ENCODE measurements at regions not wholly inside any gene's neighbourhood (a gene's known extent, or its start where the extent isn't known, plus 50 kb on each side); places are given as distances from the start of the nearest gene placed in this dataset.
A peak's percentile ranks its signal among the peaks of the same experiment; 100 is the strongest.
"Not testable (repeated sequence)": the region's sequence is repeated elsewhere in the genome, so short reads cannot be mapped to it uniquely, and the experiment has no call there.

DNA sequence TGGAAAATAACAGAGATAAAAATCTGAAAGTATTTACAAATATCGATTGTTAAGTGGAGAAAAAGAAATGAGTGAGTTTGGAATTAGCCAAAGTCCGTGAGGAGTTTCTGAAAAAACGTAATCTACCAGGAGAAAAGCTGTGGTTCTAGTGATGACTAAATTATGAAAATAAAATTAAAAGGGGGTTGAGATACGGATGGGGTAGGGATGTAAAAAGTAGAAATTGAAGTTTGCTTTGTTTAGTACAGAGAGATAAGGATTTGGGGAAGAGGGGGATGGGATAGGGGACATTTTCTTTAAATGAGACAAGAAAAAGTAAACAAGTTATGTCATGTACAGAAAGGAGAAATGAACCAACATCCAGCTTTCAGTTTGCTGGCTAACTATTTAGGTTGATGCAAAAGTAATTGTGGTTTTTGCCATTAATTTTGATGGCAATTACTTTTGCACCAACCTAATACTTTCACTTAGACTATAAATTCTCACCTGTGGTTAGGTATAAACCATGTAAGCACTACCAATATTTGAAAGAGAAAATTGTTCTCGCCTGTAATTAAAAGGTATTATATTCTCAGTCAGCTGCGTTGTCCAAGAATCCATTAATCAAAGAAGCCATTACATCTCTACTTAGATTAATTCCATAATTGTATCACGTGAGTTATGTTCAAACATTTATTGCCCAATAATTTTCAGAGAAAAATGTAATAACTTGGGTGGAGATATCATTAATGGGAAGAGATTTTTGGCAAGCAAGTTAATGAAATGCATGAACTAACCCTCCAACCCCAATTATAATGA, 143.0 kb upstream of the NRP1 start:
- Histone ChIP-seq H4K8ac (ENCODE audit: low read length) (no peak overlapping the region), H4K91ac (ENCODE audit: low read length) (no peak overlapping the region), H2AK5ac (ENCODE audit: low read length, severe bottlenecking) (no peak overlapping the region), H3K9me3 (ENCODE audit: control insufficient read depth, low read length) (no peaks in the 10 kb centered on the region), H3K4ac (ENCODE audit: low read depth in 1 of 2, low read length in 2 of 2) (no peak overlapping the region), H3K14ac (ENCODE audit: low read length in 2 of 2) (no peak overlapping the region), H3K27ac (ENCODE audit: low read length, poor library complexity, severe bottlenecking) (no peak overlapping the region), H3K27me3 (ENCODE audit: control insufficient read depth in 1 of 2, insufficient read depth in 1 of 2, low read length in 2 of 2) (no peaks in the 10 kb centered on the region), H3K18ac (ENCODE audit: low read depth in 1 of 2, low read length in 2 of 2) (no peak overlapping the region), H2BK12ac (ENCODE audit: low read length in 2 of 2) (no peak overlapping the region), H3K4me3 (ENCODE audit: insufficient read depth in 1 of 2, low read depth in 1 of 2, low read length in 2 of 2) (no peak overlapping the region), H3K23ac (ENCODE audit: low read length in 2 of 2) (no peak overlapping the region), H3K79me1 (replicated peaks; ENCODE audit: low read length, poor library complexity, severe bottlenecking) (no peaks in the 10 kb centered on the region), H3K4me1 (ENCODE audit: control insufficient read depth, insufficient read depth, low read depth, low read length) (no peaks in the 10 kb centered on the region), H2AFZ (ENCODE audit: low read depth, low read length) (no peak overlapping the region), H2BK5ac (ENCODE audit: low read depth, low read length, poor library complexity, severe bottlenecking) (no peak overlapping the region), H2BK120ac (ENCODE audit: low read depth, low read length) (no peak overlapping the region), H2BK15ac (ENCODE audit: low read depth, poor library complexity, severe bottlenecking) (no peak overlapping the region), H3K9ac (ENCODE audit: low read length) (no peak overlapping the region), H3K36me3 (ENCODE audit: control insufficient read depth in 1 of 2, insufficient read depth in 2 of 2, low read depth in 1 of 2, low read length in 2 of 2) (no peaks in the 10 kb centered on the region), H3K4me2 (ENCODE audit: low read length, poor library complexity, severe bottlenecking) (no peak overlapping the region)
- 82% methylated on average over 5 of the region's 7 CpGs for WGBS
- DNase-seq = no peak

DNA sequence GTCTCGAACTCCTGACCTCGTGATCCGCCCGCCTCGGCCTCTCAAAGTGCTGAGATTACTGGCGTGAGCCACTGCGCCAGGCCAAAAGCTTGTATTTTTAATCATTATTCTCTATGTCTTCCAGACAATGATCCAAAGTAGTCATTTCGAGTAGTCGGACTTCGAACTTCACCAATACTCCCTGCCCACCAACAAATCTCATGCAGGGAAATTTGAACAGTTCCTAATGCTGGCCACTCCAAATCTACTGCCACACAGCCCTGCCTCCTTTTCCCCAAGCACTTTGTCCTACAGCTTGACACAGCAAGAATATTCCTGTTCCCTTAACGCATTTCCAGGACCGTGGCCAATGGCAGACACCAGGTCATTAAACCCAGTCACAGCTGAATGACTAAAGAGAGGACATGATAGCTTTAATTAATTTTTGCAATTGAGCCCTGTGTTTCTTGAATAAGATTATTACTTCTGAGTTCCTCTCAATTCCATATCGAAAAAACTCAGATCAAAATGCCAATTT, 142.3 kb upstream of the NRP1 start:
- Histone ChIP-seq H2BK5ac (ENCODE audit: low read depth, low read length, poor library complexity, severe bottlenecking) (no peak overlapping the region), H2BK15ac (ENCODE audit: low read depth, poor library complexity, severe bottlenecking) (no peak overlapping the region), H4K8ac (ENCODE audit: low read length) (no peak overlapping the region), H3K4me1 (ENCODE audit: control insufficient read depth, insufficient read depth, low read depth, low read length) (no peaks in the 10 kb centered on the region), H4K91ac (ENCODE audit: low read length) (no peak overlapping the region), H2BK12ac (ENCODE audit: low read length in 2 of 2) (no peak overlapping the region), H3K27ac (ENCODE audit: low read length, poor library complexity, severe bottlenecking) (no peak overlapping the region), H3K14ac (ENCODE audit: low read length in 2 of 2) (peak overlapping the region in 1 of 2 experiments; percentile 51), H2AFZ (ENCODE audit: low read depth, low read length) (no peak overlapping the region), H2BK120ac (ENCODE audit: low read depth, low read length) (no peak overlapping the region), H3K4ac (ENCODE audit: low read depth in 1 of 2, low read length in 2 of 2) (no peak overlapping the region), H3K4me2 (ENCODE audit: low read length, poor library complexity, severe bottlenecking) (no peak overlapping the region), H2AK5ac (ENCODE audit: low read length, severe bottlenecking) (no peak overlapping the region), H3K9me3 (ENCODE audit: control insufficient read depth, low read length) (no peaks in the 10 kb centered on the region), H3K27me3 (ENCODE audit: control insufficient read depth in 1 of 2, insufficient read depth in 1 of 2, low read length in 2 of 2) (no peaks in the 10 kb centered on the region), H3K23ac (ENCODE audit: low read length in 2 of 2) (no peak overlapping the region), H3K9ac (ENCODE audit: low read length) (no peak overlapping the region), H3K36me3 (ENCODE audit: control insufficient read depth in 1 of 2, insufficient read depth in 2 of 2, low read depth in 1 of 2, low read length in 2 of 2) (no peaks in the 10 kb centered on the region), H3K18ac (ENCODE audit: low read depth in 1 of 2, low read length in 2 of 2) (no peak overlapping the region), H3K79me1 (replicated peaks; ENCODE audit: low read length, poor library complexity, severe bottlenecking) (no peaks in the 10 kb centered on the region), H3K4me3 (ENCODE audit: insufficient read depth in 1 of 2, low read depth in 1 of 2, low read length in 2 of 2) (no peak overlapping the region)
- WGBS = 96% methylated on average over 12 of the region's 13 CpGs
- DNase-seq = no peak

DNA sequence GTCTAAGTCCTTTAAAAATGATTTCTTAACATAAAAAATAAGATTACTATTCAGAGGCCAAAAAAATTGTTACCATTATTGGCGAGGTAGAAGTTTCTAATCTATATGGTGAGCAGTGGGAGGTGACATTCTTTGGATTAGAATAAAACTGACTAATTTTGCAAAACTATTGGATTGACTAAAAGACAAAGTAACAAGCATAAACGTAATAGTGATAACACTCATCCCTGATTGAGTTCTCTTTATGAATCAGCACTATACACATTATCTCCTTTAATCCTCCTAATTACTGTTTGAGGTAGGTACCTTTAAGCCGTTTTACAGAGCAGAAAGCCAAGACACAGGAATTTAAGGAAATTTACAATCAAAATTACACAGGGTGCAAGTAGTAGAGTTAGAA, 139.2 kb upstream of the NRP1 start:
- no peak overlapping the region for H2BK15ac ChIP-seq (ENCODE audit: low read depth, poor library complexity, severe bottlenecking)
- no peak overlapping the region for H3K18ac ChIP-seq (ENCODE audit: low read depth in 1 of 2, low read length in 2 of 2)
- H3K4me2 ChIP-seq (ENCODE audit: low read length, poor library complexity, severe bottlenecking) = no peak overlapping the region
- H3K4ac ChIP-seq (ENCODE audit: low read depth in 1 of 2, low read length in 2 of 2) = no peak overlapping the region
- H4K8ac ChIP-seq (ENCODE audit: low read length) = no peak overlapping the region
- no peak overlapping the region for H3K9ac ChIP-seq (ENCODE audit: low read length)
- H3K9me3 ChIP-seq (ENCODE audit: control insufficient read depth, low read length) = no peaks in the 10 kb centered on the region
- H3K79me1 ChIP-seq (replicated peaks; ENCODE audit: low read length, poor library complexity, severe bottlenecking) = no peaks in the 10 kb centered on the region
- no peak overlapping the region for H2BK5ac ChIP-seq (ENCODE audit: low read depth, low read length, poor library complexity, severe bottlenecking)
- H4K91ac ChIP-seq (ENCODE audit: low read length) = no peak overlapping the region
- no peaks in the 10 kb centered on the region for H3K36me3 ChIP-seq (ENCODE audit: control insufficient read depth in 1 of 2, insufficient read depth in 2 of 2, low read depth in 1 of 2, low read length in 2 of 2)
- no peak overlapping the region for H2AFZ ChIP-seq (ENCODE audit: low read depth, low read length)
- H2AK5ac ChIP-seq (ENCODE audit: low read length, severe bottlenecking) = no peak overlapping the region
- no peak overlapping the region for H3K27ac ChIP-seq (ENCODE audit: low read length, poor library complexity, severe bottlenecking)
- DNase-seq = no peak
- no peak overlapping the region for H3K4me3 ChIP-seq (ENCODE audit: insufficient read depth in 1 of 2, low read depth in 1 of 2, low read length in 2 of 2)
- H3K14ac ChIP-seq (ENCODE audit: low read length in 2 of 2) = no peak overlapping the region
- H2BK12ac ChIP-seq (ENCODE audit: low read length in 2 of 2) = no peak overlapping the region
- H2BK120ac ChIP-seq (ENCODE audit: low read depth, low read length) = no peak overlapping the region
- H3K4me1 ChIP-seq (ENCODE audit: control insufficient read depth, insufficient read depth, low read depth, low read length) = no peaks in the 10 kb centered on the region
- no peak overlapping the region for H3K23ac ChIP-seq (ENCODE audit: low read length in 2 of 2)
- no peaks in the 10 kb centered on the region for H3K27me3 ChIP-seq (ENCODE audit: control insufficient read depth in 1 of 2, insufficient read depth in 1 of 2, low read length in 2 of 2)
- 88% methylated on average over 1 of the region's 3 CpGs for WGBS

DNA sequence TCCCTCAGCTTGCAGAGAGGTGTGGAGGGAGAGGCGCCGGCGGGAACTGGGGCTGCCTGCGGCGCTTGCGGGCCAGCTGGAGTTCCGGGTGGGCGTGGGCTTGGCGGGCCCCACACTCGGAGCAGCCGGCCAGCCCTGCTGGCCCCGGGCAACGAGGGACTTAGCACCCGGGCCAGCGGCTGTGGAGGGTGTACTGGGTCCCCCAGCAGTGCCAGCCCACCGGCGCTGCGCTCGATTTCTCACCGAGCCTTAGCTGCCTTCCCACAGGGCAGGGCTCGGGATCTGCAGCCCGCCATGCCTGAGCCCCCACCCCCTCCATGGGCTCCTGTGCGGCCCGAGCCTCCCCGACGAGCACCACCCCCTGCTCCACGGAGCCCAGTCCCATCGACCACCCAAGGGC, 133.5 kb upstream of the NRP1 start:
- not testable (repeated sequence) for H3K9me3 ChIP-seq (ENCODE audit: control insufficient read depth, low read length); H3K18ac ChIP-seq (ENCODE audit: low read depth in 1 of 2, low read length in 2 of 2); H2BK15ac ChIP-seq (ENCODE audit: low read depth, poor library complexity, severe bottlenecking); H2BK12ac ChIP-seq (ENCODE audit: low read length in 2 of 2); DNase-seq; H3K23ac ChIP-seq (ENCODE audit: low read length in 2 of 2); H3K4me3 ChIP-seq (ENCODE audit: insufficient read depth in 1 of 2, low read depth in 1 of 2, low read length in 2 of 2); H2AFZ ChIP-seq (ENCODE audit: low read depth, low read length); H3K36me3 ChIP-seq (ENCODE audit: control insufficient read depth in 1 of 2, insufficient read depth in 2 of 2, low read depth in 1 of 2, low read length in 2 of 2); H3K27me3 ChIP-seq (ENCODE audit: control insufficient read depth in 1 of 2, insufficient read depth in 1 of 2, low read length in 2 of 2); H4K91ac ChIP-seq (ENCODE audit: low read length); H3K9ac ChIP-seq (ENCODE audit: low read length); H3K4me2 ChIP-seq (ENCODE audit: low read length, poor library complexity, severe bottlenecking); H4K8ac ChIP-seq (ENCODE audit: low read length); H2BK5ac ChIP-seq (ENCODE audit: low read depth, low read length, poor library complexity, severe bottlenecking); H2BK120ac ChIP-seq (ENCODE audit: low read depth, low read length); H3K4ac ChIP-seq (ENCODE audit: low read depth in 1 of 2, low read length in 2 of 2); H3K4me1 ChIP-seq (ENCODE audit: control insufficient read depth, insufficient read depth, low read depth, low read length); H3K14ac ChIP-seq (ENCODE audit: low read length in 2 of 2); H2AK5ac ChIP-seq (ENCODE audit: low read length, severe bottlenecking); H3K79me1 ChIP-seq (replicated peaks; ENCODE audit: low read length, poor library complexity, severe bottlenecking); H3K27ac ChIP-seq (ENCODE audit: low read length, poor library complexity, severe bottlenecking)
- WGBS = 100% methylated on average over 6 of the region's 28 CpGs

Data from mesenchymal stem cell (in vitro differentiated cells and primary cell).